Naive thymus-derived CD8-positive, alpha-beta T cell (primary cell): ENCODE measurements at regions not wholly inside any gene's neighbourhood (a gene's known extent, or its start where the extent isn't known, plus 50 kb on each side); places are given as distances from the start of the nearest gene placed in this dataset.

Source experiments
- ATAC-seq, 2 donors: fragments of 150-1000 bp; cut with Tn5 transposase in 1 of 2; sonication (Bioruptor Pico), chemical (Tn5 transposase) in 1 of 2; 1 replicate in 1 of 2; 2 replicates in 1 of 2; pipeline ENCODE4 v1.10.0; 2021; ENCODE audit warnings: mild to moderate bottlenecking in 2 of 2, moderate library complexity in 2 of 2
- POLR2A ChIA-PET: fragments of 350-600 bp; sonication (Branson Sonifier 250); formaldehyde crosslinking; loops from one replicate; lab custom pipeline; 2021; ENCODE audit warnings: antibody characterized with exemption; lab: Charles Lee
- DNase-seq, 10 donors: peaks; one replicate each; pipeline versions ENCODE4 v3.0.0 to v3.0.0-alpha.2; 2020 to 2022
- H3K27ac Mint-ChIP-seq, 10 donors: one replicate each; pipeline ENCODE4 v1.8.0; 2020 to 2022; ENCODE audit warnings: mild to moderate bottlenecking in 10 of 10, mixed read lengths in 10 of 10, moderate library complexity in 4 of 10, inconsistent platforms in 1 of 10
- H3K27me3 Mint-ChIP-seq, 5 donors: one replicate each; pipeline ENCODE4 v1.8.0; 2021 to 2022; ENCODE audit warnings: mixed read lengths in 5 of 5
- H3K36me3 Mint-ChIP-seq, 3 donors: one replicate each; pipeline ENCODE4 v1.8.0; 2020 to 2022; ENCODE audit warnings: mixed read lengths in 3 of 3, mild to moderate bottlenecking in 2 of 3, inconsistent platforms in 1 of 3
- H3K4me1 Mint-ChIP-seq, 4 donors: one replicate each; pipeline ENCODE4 v1.8.0; 2021 to 2022; ENCODE audit warnings: mixed read lengths in 4 of 4
- H3K4me3 Mint-ChIP-seq, 10 donors: one replicate each; pipeline ENCODE4 v1.8.0; 2020 to 2022; ENCODE audit warnings: mild to moderate bottlenecking in 10 of 10, mixed read lengths in 10 of 10, moderate library complexity in 6 of 10, inconsistent platforms in 1 of 10
- H3K9me3 Mint-ChIP-seq, 9 donors: one replicate each; pipeline ENCODE4 v1.8.0; 2020 to 2022; ENCODE audit warnings: mixed read lengths in 9 of 9, mild to moderate bottlenecking in 3 of 9, inconsistent platforms in 1 of 9, moderate library complexity in 1 of 9

- Mint-ChIP-seq H3K36me3 (no peaks in the 10 kb centered on the region), H3K4me3 (no peak overlapping the region), H3K4me1 (peaks cover 0 to 8% (median 0%) of the 10 kb centered on the region in 4 donors), H3K27me3 (peaks cover 1 to 20% (median 8%) of the 10 kb centered on the region in 5 donors), H3K27ac (no peak overlapping the region), H3K9me3 (no peaks in the 10 kb centered on the region)
- DNase-seq (peak in 1 of 10 donors; percentile 7), ATAC-seq (no peak)
- POLR2A ChIA-PET, result no interaction called here
These were observed 218.8 kb upstream of the RAB6C start for GRCh38 chr2:129760669-129761068.

- H3K36me3 Mint-ChIP-seq, result no peaks in the 10 kb centered on the region
- POLR2A ChIA-PET, result no interaction called here
- H3K4me3 Mint-ChIP-seq, result no peak overlapping the region
- DNase-seq, result peak in 1 of 10 donors; percentile 6
- H3K27ac Mint-ChIP-seq, result no peak overlapping the region
- H3K4me1 Mint-ChIP-seq, result peaks cover 0 to 8% (median 0%) of the 10 kb centered on the region in 4 donors
- ATAC-seq, result no peak
- H3K27me3 Mint-ChIP-seq, result peaks cover 1 to 21% (median 10%) of the 10 kb centered on the region in 5 donors
- no peaks in the 10 kb centered on the region for H3K9me3 Mint-ChIP-seq
These were observed 217.9 kb upstream of the RAB6C start for GRCh38 chr2:129761569-129762021.

GRCh38 chr2:129762386-129763189, 216.9 kb upstream of the RAB6C start:
- POLR2A ChIA-PET, result no interaction called here
- ATAC-seq (no peak), DNase-seq (peak in 1 of 10 donors; percentile 8)
- no peak overlapping the region for H3K4me3 Mint-ChIP-seq
- no peak overlapping the region for H3K27ac Mint-ChIP-seq
- no peaks in the 10 kb centered on the region for H3K36me3 Mint-ChIP-seq
- no peaks in the 10 kb centered on the region for H3K9me3 Mint-ChIP-seq
- peaks cover 0 to 8% (median 0%) of the 10 kb centered on the region in 4 donors for H3K4me1 Mint-ChIP-seq
- H3K27me3 Mint-ChIP-seq, result peaks cover 1 to 26% (median 10%) of the 10 kb centered on the region in 5 donors

GRCh38 chr2:129763190-129763846, 216.1 kb upstream of the RAB6C start:
- Mint-ChIP-seq H3K4me1 (peaks cover 0 to 4% (median 0%) of the 10 kb centered on the region in 4 donors), H3K4me3 (no peak overlapping the region), H3K27ac (no peak overlapping the region), H3K36me3 (no peaks in the 10 kb centered on the region), H3K9me3 (no peaks in the 10 kb centered on the region), H3K27me3 (peaks cover 1 to 29% (median 10%) of the 10 kb centered on the region in 5 donors)
- ATAC-seq (no peak), DNase-seq (peak in 1 of 10 donors; percentile 8)
- POLR2A ChIA-PET, result no interaction called here

GRCh38 chr2:129763966-129764365, 215.5 kb upstream of the RAB6C start:
- H3K4me3 Mint-ChIP-seq, result no peak overlapping the region
- POLR2A ChIA-PET, result no interaction called here
- ATAC-seq (no peak), DNase-seq (no peak)
- H3K36me3 Mint-ChIP-seq, result no peaks in the 10 kb centered on the region
- peaks cover 1 to 35% (median 10%) of the 10 kb centered on the region in 5 donors for H3K27me3 Mint-ChIP-seq
- H3K4me1 Mint-ChIP-seq, result no peaks in the 10 kb centered on the region
- no peak overlapping the region for H3K27ac Mint-ChIP-seq
- no peaks in the 10 kb centered on the region for H3K9me3 Mint-ChIP-seq

- peak in 1 of 10 donors; percentile 12 for DNase-seq
- POLR2A ChIA-PET, result no interaction called here
- no peaks in the 10 kb centered on the region for H3K9me3 Mint-ChIP-seq
- no peaks in the 10 kb centered on the region for H3K36me3 Mint-ChIP-seq
- H3K27ac Mint-ChIP-seq, result no peak overlapping the region
- no peak for ATAC-seq
- no peaks in the 10 kb centered on the region for H3K4me1 Mint-ChIP-seq
- no peak overlapping the region for H3K4me3 Mint-ChIP-seq
- peaks cover 1 to 35% (median 10%) of the 10 kb centered on the region in 5 donors for H3K27me3 Mint-ChIP-seq
These were observed 214.8 kb upstream of the RAB6C start for GRCh38 chr2:129764376-129765325.

GRCh38 chr2:129765326-129765677, 214.2 kb upstream of the RAB6C start:
- Mint-ChIP-seq H3K27me3 (peaks cover 1 to 35% (median 10%) of the 10 kb centered on the region in 5 donors), H3K4me1 (no peaks in the 10 kb centered on the region), H3K4me3 (no peak overlapping the region), H3K27ac (peak overlapping the region in 1 of 10 donors; percentile 53), H3K9me3 (no peaks in the 10 kb centered on the region), H3K36me3 (no peaks in the 10 kb centered on the region)
- no peak for ATAC-seq
- POLR2A ChIA-PET, result no interaction called here
- no peak for DNase-seq

GRCh38 chr2:129765678-129766351, 213.7 kb upstream of the RAB6C start:
- ATAC-seq (no peak), DNase-seq (no peak)
- Mint-ChIP-seq H3K27ac (peak overlapping the region in 1 of 10 donors; percentile 18), H3K4me3 (no peak overlapping the region), H3K27me3 (peaks cover 1 to 35% (median 10%) of the 10 kb centered on the region in 5 donors), H3K4me1 (no peaks in the 10 kb centered on the region), H3K36me3 (no peaks in the 10 kb centered on the region), H3K9me3 (no peaks in the 10 kb centered on the region)
- POLR2A ChIA-PET, result no interaction called here

GRCh38 chr2:129766374-129766993, 213.0 kb upstream of the RAB6C start:
- H3K36me3 Mint-ChIP-seq, result no peaks in the 10 kb centered on the region
- no peak for DNase-seq
- H3K9me3 Mint-ChIP-seq, result peaks cover 0 to 1% (median 0%) of the 10 kb centered on the region in 9 donors
- POLR2A ChIA-PET, result no interaction called here
- H3K27me3 Mint-ChIP-seq, result peaks cover 1 to 35% (median 10%) of the 10 kb centered on the region in 5 donors
- no peaks in the 10 kb centered on the region for H3K4me1 Mint-ChIP-seq
- H3K27ac Mint-ChIP-seq, result no peak overlapping the region
- no peak overlapping the region for H3K4me3 Mint-ChIP-seq
- ATAC-seq, result no peak

- DNase-seq, result no peak
- no peak for ATAC-seq
- Mint-ChIP-seq H3K9me3 (peaks cover 0 to 7% (median under 1%) of the 10 kb centered on the region in 9 donors), H3K36me3 (no peaks in the 10 kb centered on the region), H3K4me1 (no peaks in the 10 kb centered on the region), H3K27ac (no peak overlapping the region), H3K4me3 (no peak overlapping the region), H3K27me3 (peaks cover 1 to 35% (median 14%) of the 10 kb centered on the region in 5 donors)
- POLR2A ChIA-PET, result no interaction called here
These were observed 212.0 kb upstream of the RAB6C start for GRCh38 chr2:129767346-129768035.

- peaks cover 0 to 12% (median 2%) of the 10 kb centered on the region in 9 donors for H3K9me3 Mint-ChIP-seq
- POLR2A ChIA-PET, result no interaction called here
- no peak for DNase-seq
- no peak for ATAC-seq
- no peaks in the 10 kb centered on the region for H3K4me1 Mint-ChIP-seq
- peaks cover 1 to 35% (median 14%) of the 10 kb centered on the region in 5 donors for H3K27me3 Mint-ChIP-seq
- H3K36me3 Mint-ChIP-seq, result no peaks in the 10 kb centered on the region
- no peak overlapping the region for H3K27ac Mint-ChIP-seq
- H3K4me3 Mint-ChIP-seq, result no peak overlapping the region
These were observed 211.5 kb upstream of the RAB6C start for GRCh38 chr2:129768036-129768386.
